Erythroblast (primary cell): ENCODE measurements at regions not wholly inside any gene's neighbourhood (a gene's known extent, or its start where the extent isn't known, plus 50 kb on each side); places are given as distances from the start of the nearest gene placed in this dataset.

ENCODE experiments used
- GATA1 ChIP-seq: IDR thresholded peaks from 2 replicates; pipeline ENCODE4 v1.6.1; 2011; ENCODE audit warnings: low read depth, mild to moderate bottlenecking, control low read depth, low read length, moderate library complexity
- POLR2A ChIP-seq: IDR thresholded peaks from 2 replicates; pipeline ENCODE4 v1.6.1; 2011; ENCODE audit warnings: mild to moderate bottlenecking, low read length

GRCh38 chr4:150023489-150023888 lies 54.8 kb upstream of the DCLK2 start:
- TF ChIP-seq POLR2A = no peak
- no peak for TF ChIP-seq GATA1
